ENCODE measurements at regions not wholly inside any gene's neighbourhood (a gene's known extent, or its start where the extent isn't known, plus 50 kb on each side); places are given as distances from the start of the nearest gene placed in this dataset.
A peak's percentile ranks its signal among the peaks of the same experiment; 100 is the strongest.

DNA sequence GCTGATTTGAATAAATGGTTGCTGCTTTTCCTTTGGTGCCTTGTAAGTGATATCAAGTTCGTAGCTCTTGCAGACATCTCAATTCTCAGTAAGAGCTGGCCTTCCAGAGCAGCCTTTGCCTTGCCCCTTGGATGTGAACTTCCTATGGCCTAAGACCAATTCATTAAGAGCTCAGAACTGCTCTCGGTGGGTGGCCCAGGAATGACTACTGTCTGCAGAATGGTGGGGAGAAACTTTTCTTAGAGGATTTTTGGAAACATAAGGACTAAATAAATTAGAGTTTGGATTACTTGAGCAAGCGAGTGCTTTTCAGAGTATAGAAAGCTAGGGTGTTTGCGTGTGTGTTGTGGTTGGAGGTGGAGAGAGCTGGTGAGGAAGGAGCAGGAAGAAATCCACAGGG is 306.4 kb upstream of the TBX3 start:
- DNase-seq (ENCODE audit: low read depth, low spot score) = no peak

DNA sequence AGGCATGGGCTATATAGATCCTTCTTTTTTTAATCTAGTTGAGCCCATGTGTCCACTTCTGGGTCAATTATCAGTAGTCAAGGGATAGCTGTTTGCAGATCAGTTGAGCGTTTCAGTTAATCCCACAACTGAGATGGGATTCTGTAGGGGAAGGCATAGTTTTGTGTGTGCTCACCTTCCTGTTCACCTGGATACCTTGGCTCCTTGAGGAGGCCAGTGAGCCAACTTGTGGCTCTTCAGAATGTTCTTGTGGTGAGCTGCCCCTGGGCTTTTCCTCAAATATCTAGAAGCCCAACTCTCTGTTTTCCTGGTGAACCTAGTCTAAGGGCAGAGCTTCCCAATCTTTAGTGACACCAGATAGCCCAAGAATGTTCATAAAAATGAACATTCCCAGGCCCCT is 302.9 kb upstream of the TBX3 start:
- no peak for DNase-seq (ENCODE audit: low read depth, low spot score)

DNA sequence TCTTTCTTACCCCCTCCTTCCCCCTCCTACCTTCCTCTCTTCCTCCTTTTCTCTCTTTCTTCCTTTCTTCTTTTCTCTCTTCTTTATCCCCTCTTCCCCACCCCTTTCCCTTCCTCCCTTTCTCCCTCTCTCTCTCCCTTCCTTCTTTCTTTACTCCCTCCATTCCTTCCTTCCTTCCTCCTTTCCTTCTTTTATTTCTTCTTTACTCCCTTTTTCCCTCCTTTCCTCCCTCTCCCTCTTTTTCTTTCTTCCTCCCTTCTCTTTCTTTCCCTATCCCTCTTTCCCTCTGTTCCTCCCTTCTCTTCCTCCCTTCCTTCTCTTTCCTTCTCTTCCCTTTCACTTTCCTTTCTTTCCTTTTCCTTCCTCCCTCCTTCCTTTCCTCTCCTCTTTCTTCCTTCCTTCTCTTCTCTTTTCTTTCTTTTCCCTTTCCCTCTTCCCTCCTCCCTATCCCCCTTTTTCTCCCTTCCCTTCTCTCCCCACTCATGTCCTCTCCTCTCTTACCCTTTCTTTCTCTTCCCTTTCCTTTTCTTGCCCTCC is 302.3 kb upstream of the TBX3 start:
- DNase-seq (ENCODE audit: low read depth, low spot score) = no peak

DNA sequence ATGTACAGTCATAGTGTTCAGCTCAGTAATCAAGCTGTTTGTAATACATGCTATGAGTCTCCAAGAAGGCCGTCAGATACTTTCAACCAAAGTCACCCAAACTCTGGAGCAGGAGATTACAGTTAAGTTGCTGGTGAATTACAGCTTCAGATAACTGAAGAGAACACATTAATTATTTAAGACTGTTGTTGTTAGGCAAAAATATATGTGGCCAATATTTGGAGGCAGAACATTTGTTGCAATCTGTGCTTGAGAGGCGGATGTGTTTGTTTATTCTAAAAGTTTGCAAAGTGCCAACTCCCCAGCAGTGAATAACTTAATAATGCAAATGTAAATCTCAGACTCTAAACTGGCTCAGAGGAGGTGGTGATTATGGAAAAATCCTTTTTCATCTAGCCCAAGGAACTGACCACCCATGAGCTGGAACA is 300.7 kb upstream of the TBX3 start:
- DNase-seq (ENCODE audit: low read depth, low spot score) = no peak

DNA sequence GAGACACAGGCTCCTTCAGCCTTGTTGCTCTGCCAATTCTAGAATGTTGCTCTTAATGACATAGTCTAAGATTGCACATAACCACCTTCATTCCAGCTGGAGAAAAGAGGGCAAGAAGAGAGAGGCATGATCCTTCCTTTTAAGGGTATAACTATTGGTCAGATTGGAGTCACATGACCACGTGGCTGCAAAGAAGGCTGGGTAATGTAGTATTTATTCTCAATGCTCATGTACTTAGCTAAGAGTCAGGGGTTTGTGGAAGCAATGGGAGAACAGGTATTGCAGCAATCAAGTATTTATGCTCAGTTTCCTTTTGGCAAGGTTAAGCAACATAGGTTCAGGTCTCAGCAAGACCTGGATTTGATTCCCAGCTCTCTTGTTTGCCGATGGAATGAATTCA is 298.8 kb upstream of the TBX3 start:
- DNase-seq (ENCODE audit: low read depth, low spot score) = no peak

DNA sequence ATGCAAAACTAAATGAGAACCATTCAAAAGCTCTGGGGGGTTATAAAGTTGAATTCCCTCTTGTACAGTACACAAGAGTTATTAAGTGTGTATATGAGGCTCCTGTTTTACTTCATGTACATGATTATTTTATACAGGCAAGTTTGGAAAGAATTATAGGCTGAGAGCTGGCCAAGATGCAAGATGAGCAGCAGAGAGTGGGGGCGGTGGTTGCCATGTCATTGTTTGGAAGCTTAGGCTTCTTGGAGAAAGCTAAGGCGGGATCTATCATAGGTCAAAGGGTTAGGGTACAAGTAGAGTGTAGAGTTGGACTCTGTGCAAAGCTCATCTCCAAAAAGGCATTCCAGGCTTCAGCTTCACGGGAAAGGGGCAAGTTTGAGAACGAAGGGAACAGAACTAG is 297.1 kb upstream of the TBX3 start:
- DNase-seq (ENCODE audit: low read depth, low spot score) = no peak

DNA sequence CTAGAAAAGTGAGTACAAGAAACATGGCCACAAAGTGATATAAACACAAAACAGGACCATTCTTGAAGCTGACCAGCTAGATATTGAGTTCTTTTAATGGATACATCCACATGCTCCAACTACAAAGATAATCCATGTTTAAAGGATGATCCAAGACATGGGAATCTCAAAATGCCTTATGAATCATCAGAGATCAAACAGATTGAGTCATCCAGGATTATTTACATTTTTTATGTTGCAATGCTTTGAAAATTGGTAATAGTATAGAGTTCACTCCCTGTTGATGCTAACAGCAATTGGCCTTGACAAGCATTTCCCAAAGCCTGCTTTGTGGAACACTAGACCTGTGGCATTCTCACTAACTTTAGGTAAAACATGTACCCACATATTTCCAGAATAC is 293.0 kb upstream of the TBX3 start:
- DNase-seq (ENCODE audit: low read depth, low spot score) = no peak

DNA sequence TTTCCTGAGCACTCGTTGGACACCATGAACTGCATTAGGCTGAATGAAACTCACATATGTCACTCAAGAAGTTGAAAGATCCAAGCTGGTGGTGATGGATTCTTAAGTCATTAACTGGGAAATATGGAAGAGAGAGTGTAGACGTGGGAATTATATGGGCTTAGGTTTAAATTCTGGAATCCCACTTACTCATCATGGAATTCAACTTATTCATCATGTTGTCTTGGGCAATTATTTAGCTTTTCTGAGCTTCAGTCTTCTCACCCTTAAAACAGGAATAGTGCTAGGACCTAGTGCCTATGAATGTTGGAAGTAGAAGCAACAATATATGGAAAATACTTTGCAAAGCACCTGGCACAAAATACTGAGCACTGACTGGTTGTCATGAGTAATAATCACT is 292.4 kb upstream of the TBX3 start:
- DNase-seq (ENCODE audit: low read depth, low spot score) = no peak

DNA sequence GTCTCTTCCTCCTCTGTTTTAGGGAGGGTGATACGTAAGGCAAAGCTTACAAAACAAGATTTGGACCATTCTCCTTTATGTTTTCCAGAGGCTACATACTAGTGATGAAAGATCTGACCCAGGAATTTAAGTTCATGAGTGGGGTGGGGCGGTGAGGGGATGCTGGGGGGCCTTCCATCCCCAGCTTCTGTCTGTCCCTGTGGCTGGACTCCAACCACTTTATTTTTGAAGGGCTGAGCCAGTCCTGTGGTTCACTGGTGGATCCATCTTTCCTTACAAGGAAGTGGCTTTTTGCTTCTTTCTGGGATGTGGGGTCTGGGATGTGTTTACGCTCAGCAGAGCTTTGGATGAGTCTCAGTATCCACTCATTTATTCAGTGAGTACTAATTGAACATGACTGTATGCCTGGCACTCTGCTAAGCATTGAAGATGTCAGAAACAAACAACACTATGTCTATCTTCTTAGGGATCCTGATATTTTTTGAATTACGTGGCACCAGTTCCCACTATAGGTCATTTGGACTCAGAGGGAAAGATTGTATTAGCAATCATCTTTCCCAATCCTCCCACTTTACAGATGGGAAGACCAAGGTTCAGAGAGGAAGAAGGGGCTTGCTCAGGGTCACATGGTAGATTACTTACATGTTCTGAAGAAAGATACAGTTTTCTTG is 291.8 kb upstream of the TBX3 start:
- DNase-seq (ENCODE audit: low read depth, low spot score) = no peak

DNA sequence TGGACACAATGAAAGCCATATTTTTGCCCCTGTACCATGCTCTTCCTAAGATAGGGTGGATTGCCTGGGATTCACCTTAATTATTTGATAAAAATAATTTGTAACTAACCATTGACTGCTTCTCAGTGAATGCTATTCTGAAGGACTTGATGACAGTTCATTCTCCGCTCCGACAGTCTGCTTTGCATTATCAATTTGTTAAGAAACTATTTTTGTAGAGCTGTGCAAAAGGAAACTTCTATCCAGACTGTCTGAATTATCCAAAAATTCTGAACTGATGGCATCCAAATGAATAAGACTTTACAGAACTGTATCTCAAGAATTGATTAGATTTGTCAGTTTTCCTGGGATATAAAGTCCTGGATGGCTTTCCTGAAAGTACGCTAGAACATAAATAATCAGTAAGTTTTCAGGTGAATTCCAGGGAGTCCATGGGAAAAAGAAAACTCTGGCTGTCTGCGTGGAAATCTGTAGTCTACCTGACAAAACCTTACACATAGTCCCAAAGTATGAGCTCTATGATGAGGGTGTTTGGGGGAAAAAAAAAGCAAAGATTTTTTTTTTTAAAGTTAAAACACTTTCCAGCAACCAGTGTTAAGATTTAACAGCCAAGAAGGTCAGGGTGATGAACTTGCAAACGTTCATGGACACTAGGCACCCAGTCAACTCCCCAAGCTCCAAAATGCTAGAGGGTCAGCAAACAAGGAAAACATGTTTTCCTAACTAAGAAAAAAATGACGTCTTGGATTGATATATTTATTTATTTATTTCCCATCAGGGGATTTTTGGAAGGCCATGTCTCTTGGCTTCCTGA is 291.1 kb upstream of the TBX3 start:
- DNase-seq (ENCODE audit: low read depth, low spot score) = no peak

DNA sequence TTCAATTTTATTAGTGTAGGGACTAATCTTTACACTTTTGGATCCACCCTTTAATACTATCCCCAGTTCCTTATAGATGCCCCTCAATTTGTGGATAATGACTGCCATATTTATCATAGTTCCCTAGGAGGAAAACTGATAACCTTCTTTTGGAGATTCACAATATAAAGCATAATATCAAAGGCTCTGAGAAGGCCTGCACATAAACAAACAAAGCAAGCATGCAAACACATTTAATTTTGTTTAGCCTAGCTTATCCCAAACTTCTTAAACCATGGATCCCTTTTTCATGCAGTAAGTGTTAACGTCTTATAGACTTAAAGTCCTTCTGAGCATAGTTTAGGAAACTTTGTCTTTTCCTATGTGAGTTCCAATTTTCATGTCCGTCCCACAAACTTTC is 290.4 kb upstream of the TBX3 start:
- no peak for DNase-seq (ENCODE audit: low read depth, low spot score)

DNA sequence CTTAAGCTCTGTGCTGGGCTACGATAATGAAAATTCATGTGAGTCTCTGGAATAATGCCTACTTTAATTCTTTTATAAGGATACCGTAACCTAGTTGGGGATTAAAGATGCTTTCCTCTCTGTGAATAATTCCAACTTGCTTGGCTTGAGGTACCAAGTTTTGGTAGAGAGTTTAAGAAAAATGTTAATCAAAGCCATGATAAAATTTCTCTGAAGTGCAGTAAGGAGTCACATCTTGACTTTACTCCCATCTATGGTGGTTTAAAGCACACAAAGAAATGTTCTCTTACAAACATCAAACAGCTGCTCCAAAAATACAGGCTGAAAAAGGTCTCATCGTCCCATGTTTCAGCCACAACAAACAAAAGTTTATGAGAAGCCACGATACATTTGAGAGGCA is 284.8 kb upstream of the TBX3 start:
- DNase-seq (ENCODE audit: low read depth, low spot score) = no peak

DNA sequence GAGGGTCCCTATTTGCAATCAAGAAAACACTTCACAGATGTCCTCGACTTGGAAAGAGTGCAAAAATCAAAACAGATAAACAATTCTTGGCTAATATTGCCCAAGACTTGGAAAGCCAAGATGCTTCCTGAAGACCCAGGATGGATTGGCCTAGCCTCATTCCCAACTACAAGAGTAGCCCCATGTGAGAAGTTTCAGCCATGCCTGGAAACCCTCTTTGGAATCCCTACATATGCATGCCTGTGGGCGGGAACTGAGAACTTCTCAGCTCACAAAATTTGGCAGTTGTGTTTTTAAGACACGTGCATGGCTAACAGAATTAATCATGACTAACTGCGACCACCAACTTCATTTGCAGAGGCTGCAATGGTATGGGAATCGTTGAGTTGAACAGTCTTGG is 283.2 kb upstream of the TBX3 start:
- no peak for DNase-seq (ENCODE audit: low read depth, low spot score)

DNA sequence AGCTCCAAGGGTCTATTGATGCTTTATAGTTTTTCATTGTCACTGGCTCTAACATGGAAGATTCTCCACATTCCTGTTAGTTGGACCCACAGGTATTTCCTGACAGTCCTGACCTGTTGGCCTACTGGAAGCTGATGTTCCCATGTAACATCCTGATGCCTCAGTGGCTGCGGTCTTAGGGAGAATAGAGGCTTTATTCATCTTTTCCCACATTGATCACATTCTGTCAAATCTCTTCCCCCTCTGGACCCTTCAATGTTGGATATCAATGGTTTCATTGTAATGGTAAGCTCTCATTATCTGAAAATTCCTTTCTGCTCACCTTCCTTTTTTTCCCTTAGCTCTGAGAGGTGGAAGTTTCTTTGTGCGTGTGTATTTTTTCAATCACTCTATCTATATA is 280.9 kb upstream of the TBX3 start:
- no peak for DNase-seq (ENCODE audit: low read depth, low spot score)

DNA sequence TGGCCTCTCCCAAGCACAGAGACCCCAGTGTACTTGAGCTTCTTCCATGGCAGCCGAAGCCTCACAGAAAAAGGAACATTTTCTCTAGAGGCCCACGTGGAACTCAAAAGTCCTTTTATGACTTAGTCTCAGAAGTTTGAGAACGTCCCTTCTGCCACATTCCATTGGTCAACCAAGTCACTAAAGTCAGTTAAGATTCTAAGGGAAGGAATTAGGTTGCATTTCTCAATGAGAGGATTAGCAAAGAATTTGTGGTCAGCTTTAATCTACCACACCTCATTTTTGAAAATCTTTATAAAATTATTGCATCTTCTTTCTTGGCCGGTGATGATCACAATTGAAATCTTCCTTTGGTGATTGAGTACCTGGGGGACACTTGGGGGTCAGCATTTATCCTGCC is 279.9 kb upstream of the TBX3 start:
- DNase-seq (ENCODE audit: low read depth, low spot score) = no peak

DNA sequence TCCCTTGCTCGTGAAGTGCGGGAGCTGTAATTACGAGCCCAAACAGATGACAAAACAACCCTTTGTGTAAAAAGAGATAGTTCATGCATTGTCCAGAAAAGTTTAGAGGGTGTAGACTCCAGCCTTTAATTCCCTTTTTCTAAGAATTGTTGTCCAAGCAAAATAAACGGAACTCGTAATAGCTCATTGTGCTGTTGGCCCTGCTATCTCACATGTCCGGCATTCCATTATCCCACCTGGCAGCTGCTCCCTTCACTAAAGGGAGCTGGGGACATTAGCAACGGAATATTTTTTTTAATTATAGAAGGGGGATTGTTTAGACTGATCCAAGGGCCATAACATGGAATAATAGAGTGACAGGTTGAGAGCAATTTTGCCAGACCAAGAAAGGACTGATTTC is 277.5 kb upstream of the TBX3 start:
- DNase-seq (ENCODE audit: low read depth, low spot score) = no peak

DNA sequence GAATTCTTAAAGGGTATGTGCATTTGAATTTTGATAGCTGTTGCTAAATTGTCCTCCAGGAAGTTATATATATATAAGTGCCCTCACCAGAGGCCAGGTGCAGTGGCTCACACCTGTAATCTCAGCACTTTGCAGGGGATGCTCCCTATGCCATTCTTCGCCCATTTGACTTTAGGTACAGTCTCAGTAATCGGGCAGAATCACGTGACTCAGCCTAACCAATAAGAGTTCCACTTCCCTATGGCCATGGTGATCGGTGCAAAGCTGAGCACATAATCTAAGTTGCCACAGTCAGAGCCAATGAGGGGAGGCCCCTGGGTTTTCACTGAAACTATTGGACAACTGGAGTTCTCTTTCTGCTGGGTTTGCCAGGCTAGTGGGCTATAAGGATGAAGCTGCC is 274.6 kb upstream of the TBX3 start:
- DNase-seq (ENCODE audit: low read depth, low spot score) = no peak

DNA sequence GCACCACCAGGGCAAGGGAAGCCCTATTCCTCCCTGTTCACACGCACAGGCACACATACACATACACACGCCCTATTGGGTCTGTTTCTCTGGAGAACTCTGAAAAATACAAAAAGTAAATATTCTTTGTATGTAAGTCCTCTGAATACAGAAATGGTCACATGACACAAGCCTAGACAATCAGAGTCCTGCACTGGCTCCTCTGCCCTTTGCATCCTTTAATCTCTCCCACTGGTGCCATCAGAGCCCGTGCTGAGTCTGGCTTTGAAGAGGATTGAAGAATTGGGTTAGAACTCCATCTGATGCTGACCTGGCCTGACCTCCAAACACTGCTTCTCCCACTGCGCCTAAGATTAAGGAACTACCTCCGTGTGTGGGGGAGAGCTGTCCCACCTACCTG is 273.2 kb upstream of the TBX3 start:
- DNase-seq (ENCODE audit: low read depth, low spot score) = no peak

DNA sequence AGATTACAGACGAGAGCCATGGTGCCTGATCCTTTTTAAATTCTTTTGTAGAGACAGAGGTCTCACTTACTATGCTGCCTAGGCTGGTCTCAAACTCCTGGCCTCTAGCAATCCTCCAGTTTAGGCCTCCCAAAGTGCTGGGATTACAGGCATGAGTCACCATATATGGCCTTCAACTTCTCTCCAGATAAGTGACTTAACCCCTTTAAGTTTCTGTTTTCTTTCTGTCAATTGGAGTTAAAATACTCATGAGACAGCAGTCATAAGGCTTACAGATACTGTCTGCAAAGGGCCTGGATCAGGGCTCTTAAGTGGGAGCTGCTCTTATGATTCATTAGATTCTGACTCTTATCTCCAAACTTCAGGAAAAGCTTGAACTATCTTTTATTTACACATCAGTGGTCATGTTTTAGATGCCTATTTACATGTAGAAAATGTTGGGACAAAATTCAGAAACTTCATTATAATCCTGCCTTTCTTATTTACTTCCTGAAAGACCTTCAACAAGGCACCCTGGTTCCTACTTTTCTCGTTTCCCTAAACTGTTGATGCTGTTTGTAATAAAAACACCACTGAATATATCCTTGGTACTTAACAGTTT is 271.5 kb upstream of the TBX3 start:
- DNase-seq (ENCODE audit: low read depth, low spot score) = no peak

DNA sequence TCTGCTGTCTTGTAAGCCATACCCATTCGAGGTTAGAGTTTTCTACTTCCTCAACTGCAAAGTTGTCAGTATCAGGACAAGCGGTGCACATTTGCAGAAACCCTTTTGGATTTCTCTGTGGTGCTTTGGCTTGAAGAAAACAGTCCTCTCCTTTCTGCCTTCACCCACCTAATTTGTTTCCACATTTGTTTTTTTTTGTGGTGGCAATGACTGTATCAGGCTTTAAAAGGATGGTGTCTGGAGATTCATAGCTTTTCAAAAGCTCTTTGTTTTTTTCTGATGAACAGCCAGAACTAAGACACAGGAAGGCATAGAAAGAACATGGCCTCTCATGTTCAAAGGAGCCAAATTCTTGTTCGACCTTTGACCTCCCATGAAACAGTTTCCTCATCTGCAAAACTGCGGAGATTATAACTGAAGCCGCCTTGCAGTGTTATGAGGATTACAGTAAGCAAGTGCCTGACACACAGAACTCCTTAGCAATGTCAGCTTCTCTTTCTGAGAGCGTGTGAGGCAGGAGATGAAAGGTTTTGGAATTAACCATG is 270.6 kb upstream of the TBX3 start:
- DNase-seq (ENCODE audit: low read depth, low spot score) = no peak

DNA sequence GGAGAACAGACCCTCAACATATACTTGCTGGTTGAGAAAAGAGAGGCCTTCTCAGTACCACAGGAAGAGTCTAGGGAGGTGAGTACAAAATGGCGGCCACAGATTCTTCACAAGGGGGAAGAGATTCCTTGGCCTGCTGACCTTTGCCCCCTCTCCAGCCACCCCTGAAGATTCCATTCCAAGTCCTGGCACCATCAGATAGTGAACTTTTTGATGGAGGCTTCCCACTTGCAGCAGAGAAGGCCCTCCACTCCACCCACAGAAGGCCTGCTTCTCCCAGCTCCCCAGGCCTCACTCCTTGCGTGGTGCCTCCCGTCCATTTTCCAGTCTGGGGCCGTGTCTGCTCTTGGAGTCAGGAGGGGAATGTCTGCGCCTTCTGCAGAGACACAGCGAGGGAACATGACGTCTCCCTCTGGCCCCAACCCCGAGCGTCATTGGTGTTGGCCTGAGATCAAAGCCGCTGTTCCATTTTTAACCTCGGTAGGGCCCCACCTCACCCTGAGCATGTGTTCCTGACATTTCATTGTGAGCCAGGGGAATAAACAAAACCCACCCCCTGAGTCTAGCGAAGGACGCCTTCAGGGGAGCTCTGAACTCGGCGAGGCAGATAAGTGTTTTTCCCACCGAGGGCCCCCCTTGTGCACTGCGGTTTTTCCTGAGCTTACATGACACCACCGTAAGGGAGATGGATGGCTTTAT is 268.7 kb upstream of the TBX3 start:
- peak; percentile 76 for DNase-seq (ENCODE audit: low read depth, low spot score)
